NT2/D1 (cell line): ENCODE measurements at regions not wholly inside any gene's neighbourhood (a gene's known extent, or its start where the extent isn't known, plus 50 kb on each side); places are given as distances from the start of the nearest gene placed in this dataset.

Experiments
- DNase-seq: peaks from one replicate; pipeline ENCODE4 v3.0.0-alpha.2; 2011; ENCODE audit warnings: low read depth, low spot score
- H3K27me3 ChIP-seq: 2 replicates; pipeline ENCODE4 v1.6.0; 2011; ENCODE audit warnings: mild to moderate bottlenecking; ENCODE audit not compliant: insufficient read length, insufficient read depth
- H3K36me3 ChIP-seq: 2 replicates; pipeline ENCODE4 v1.6.1; 2011; ENCODE audit warnings: mild to moderate bottlenecking, low read length, mixed read lengths; ENCODE audit not compliant: insufficient read depth, insufficient read length
- H3K4me1 ChIP-seq: 2 replicates; pipeline ENCODE4 v1.5.1; 2011; ENCODE audit not compliant: insufficient read depth, insufficient read length
- H3K4me3 ChIP-seq: 2 replicates; pipeline ENCODE4 v1.5.1; 2011; ENCODE audit warnings: low read depth; ENCODE audit not compliant: insufficient read length
- H3K9ac ChIP-seq: 2 replicates; pipeline ENCODE4 v1.6.0; 2011; ENCODE audit warnings: low read depth; ENCODE audit not compliant: insufficient read length
- H3K9me3 ChIP-seq: 2 replicates; pipeline ENCODE4 v1.5.1; 2011; ENCODE audit warnings: mild to moderate bottlenecking, low read length; ENCODE audit not compliant: insufficient read depth
- SUZ12 ChIP-seq: IDR thresholded peaks from 2 replicates; pipeline ENCODE4 v1.6.1; 2011; ENCODE audit not compliant: insufficient read length, insufficient read depth; ENCODE audit errors: extremely low read depth
- YY1 ChIP-seq: IDR thresholded peaks from 2 replicates; pipeline ENCODE4 v1.6.1; 2011; ENCODE audit not compliant: insufficient read length, insufficient read depth
- ZNF274 ChIP-seq: IDR thresholded peaks from 2 replicates; pipeline ENCODE4 v1.6.1; 2011; ENCODE audit warnings: mild to moderate bottlenecking, low read depth, low read length

DNA sequence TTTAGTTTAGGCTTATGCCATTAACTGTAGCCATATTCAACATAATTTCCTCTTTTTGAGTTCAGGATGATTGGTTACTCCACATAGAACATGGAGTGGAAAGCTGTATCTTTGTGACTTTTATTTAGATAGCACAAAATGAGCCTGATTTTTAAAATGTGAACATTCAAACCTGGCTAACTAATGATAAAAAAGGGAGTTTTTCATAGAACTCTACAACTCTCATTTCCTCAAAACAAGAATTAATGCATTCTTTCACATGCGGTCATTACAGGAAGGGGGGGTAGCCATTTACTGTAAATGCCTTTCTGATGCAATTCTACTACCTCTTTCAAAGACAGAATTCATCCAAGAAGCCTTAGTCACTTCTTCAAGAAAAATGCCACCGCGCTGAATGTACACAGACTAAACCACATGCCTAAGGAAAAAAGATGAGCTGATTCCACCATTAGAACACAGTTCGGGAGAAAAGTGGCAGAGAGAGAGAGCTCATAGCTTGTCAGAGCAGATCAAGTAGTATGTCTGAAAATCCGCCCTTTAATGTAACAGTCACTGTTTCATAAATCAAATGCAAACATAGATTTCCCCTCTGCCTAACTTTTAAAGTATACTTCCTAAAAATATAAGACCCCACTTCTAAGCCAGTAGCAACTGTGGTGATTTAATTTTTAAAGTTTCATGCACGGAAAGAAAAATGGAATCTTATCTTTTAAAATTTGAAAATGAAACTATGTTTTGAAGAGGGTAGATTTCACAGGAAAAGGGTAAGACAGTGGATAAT lies 226.4 kb upstream of the KLF14 start:
- DNase-seq = no peak
- Histone ChIP-seq H3K4me3 (no peak overlapping the region), H3K9ac (no peak overlapping the region), H3K27me3 (no peaks in the 10 kb centered on the region), H3K36me3 (no peaks in the 10 kb centered on the region), H3K4me1 (no peaks in the 10 kb centered on the region), H3K9me3 (peaks cover 9% of the 10 kb centered on the region; the same call in 1 of the 2 replicates)
- no peak for TF ChIP-seq ZNF274

DNA sequence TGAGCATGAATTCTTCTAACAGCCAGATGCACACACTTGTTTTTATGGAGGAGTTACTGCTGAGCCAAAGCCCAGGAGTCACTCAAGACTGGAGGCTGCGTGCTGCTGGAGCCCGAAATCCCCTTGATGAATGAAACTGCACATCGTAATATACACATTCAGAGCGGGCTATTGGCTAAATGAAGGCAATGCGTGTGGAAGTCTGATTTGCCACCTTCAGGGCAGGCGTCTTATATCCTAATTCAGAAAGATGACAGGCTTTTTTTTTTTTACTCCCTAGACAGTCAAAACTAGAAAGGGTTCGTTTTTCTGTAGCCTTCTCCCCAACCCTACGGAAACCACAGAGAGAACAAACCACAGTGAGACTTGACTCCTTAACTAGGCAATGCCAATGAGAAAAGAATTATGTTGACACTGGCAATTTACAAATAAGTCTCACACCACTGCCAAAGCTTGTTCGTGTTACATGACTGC lies 227.2 kb upstream of the KLF14 start:
- Histone ChIP-seq H3K9me3 (peaks cover 9% of the 10 kb centered on the region; the same call in 1 of the 2 replicates), H3K9ac (no peak overlapping the region), H3K4me3 (no peak overlapping the region), H3K36me3 (no peaks in the 10 kb centered on the region), H3K4me1 (no peaks in the 10 kb centered on the region), H3K27me3 (no peaks in the 10 kb centered on the region)
- DNase-seq = no peak
- no peak for TF ChIP-seq YY1
- TF ChIP-seq SUZ12 = no peak
- TF ChIP-seq ZNF274 = no peak

DNA sequence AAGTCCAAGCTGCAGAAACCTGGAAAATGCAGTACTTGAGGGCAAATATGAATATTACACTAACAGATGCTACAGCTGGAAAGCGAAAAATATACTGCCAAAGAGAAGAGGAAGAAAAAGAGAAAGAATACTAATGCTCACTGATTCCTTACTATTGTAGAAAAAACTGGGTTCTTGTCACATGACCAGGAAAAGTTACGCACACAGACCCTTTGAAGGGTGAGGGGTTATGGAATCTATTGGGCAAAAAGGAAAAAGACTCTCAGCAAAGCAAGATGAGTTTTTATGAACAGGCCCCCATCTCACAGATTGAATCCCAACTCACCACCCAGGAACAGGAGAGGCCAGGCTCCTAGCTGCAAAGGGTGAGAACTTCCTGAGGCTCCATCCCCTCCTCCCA lies 228.1 kb upstream of the KLF14 start:
- Histone ChIP-seq H3K9me3 (peaks cover 9% of the 10 kb centered on the region; the same call in 1 of the 2 replicates), H3K9ac (no peak overlapping the region), H3K4me1 (no peaks in the 10 kb centered on the region), H3K27me3 (no peaks in the 10 kb centered on the region), H3K36me3 (peaks cover 5% of the 10 kb centered on the region), H3K4me3 (no peak overlapping the region)
- TF ChIP-seq YY1 = no peak
- no peak for TF ChIP-seq ZNF274
- no peak for TF ChIP-seq SUZ12
- DNase-seq = no peak

DNA sequence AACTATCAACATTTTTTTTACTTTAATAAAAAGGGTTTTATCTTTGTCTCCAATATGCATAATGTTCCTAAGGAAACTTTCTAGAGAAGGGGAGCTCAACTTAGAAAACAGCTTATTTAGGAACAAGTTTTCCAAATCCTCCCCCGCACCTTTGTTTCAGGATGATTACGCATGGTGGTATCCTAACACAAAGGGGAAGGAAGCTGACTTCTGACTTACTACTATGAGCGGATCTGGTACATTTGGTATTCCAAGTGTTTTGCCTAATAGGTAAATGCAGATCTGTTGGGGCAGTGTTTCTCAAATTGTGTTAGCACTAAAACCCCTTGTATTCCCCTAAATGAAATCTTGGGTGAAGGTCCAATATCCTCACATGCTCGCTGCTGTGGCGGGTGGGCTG lies 229.3 kb upstream of the KLF14 start:
- no peak for TF ChIP-seq YY1
- no peak for TF ChIP-seq SUZ12
- TF ChIP-seq ZNF274 = no peak
- H3K9ac ChIP-seq = no peak overlapping the region
- H3K36me3 ChIP-seq = peaks cover 5% of the 10 kb centered on the region

DNA sequence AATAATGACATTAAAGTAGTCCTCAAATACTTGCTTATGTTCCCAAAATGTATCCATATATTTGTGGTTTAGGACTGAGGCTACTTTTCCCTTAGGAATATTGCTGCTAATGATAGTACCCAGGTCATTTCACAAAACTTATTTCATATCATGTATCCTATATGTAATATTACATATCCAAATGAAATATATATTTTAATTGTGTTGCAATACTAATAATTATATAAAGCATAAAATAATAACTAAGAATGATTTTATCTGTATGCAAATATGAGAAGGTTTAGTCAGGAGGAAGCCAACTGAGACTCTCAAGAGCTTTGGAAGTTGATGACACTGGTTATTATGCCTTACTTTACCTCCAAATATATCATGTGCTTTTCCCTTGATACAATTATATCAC lies 231.5 kb upstream of the KLF14 start:
- Histone ChIP-seq H3K4me1 (no peaks in the 10 kb centered on the region), H3K36me3 (peaks cover 5% of the 10 kb centered on the region), H3K9ac (no peak overlapping the region), H3K27me3 (no peaks in the 10 kb centered on the region), H3K9me3 (0 out of 2 replicates have a peak, but pooled peaks cover under 1% of the 10 kb centered on the region), H3K4me3 (no peak overlapping the region)
- no peak for DNase-seq
- TF ChIP-seq YY1 (no peak), SUZ12 (no peak), ZNF274 (no peak)

More for the DNA sequence above, 229.3 kb upstream of the KLF14 start:
- Histone ChIP-seq H3K9me3 (peaks cover 9% of the 10 kb centered on the region; the same call in 1 of the 2 replicates), H3K27me3 (no peaks in the 10 kb centered on the region), H3K4me1 (no peaks in the 10 kb centered on the region), H3K4me3 (no peak overlapping the region)
- DNase-seq = no peak

DNA sequence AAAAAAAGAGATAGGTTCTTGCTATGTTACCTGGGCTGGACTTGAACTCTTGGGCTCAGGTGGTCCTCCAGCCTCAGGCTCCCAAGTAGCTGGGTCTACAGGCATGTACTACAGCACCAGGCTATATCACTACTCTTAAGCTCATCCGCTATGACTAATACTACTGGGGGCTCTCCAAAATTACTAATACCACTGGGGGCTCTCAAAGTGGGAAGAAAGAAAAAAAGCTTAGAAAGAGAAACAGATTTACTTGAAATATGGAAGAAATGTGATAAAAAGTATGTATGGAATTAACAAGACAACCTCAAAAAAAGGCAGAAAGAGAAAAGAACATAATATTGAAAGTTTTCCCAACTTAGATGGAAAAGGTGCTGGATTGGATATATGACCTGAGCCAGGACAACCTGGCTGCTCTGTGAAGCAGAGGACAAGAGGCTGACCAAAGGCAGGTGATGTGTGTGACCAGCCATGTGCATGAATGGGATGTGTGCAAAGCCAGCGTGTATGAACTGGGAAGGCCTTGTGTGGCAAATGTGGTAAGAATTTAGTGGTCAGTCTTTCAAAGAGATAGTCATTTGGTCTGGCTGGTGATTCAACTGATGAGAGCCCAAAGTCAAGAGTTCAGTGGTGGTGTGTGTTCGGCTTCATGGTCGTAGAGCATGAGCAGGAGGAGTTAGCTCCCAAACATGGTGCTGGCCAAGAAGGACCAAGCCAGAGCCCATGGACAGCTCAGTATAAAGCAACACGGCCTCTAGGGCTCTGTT lies 232.4 kb upstream of the KLF14 start:
- no peak for DNase-seq
- TF ChIP-seq YY1 = no peak
- TF ChIP-seq SUZ12 = no peak
- TF ChIP-seq ZNF274 = no peak
- H3K4me3 ChIP-seq = no peak overlapping the region
- H3K27me3 ChIP-seq = no peaks in the 10 kb centered on the region
- no peaks in the 10 kb centered on the region for H3K9me3 ChIP-seq
- no peak overlapping the region for H3K9ac ChIP-seq
- peaks cover 5% of the 10 kb centered on the region for H3K36me3 ChIP-seq
- no peaks in the 10 kb centered on the region for H3K4me1 ChIP-seq

DNA sequence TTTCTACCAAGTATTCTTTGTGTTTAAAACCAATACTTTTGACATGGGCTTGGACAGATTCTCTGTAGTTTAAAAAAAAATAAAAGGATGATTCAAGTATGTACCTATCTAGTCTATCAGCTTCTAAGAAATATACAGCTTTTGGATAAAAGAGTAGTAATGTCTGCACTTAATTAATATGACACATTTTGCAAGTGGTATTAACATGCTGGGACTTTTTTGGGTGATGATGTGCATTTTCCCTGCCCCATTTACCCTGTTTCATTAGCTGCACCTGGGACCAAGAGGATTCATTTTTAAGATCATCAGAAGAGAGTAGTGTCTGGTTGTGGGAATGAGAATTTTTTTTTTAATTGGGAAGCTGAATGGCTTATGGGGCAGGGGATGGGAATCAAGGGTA lies 236.2 kb upstream of the KLF14 start:
- Histone ChIP-seq H3K27me3 (no peaks in the 10 kb centered on the region), H3K4me1 (no peaks in the 10 kb centered on the region), H3K9me3 (peaks cover 9% of the 10 kb centered on the region; the same call in 1 of the 2 replicates), H3K4me3 (no peak overlapping the region), H3K36me3 (peaks cover 5% of the 10 kb centered on the region), H3K9ac (no peak overlapping the region)
- DNase-seq = no peak
- no peak for TF ChIP-seq SUZ12
- TF ChIP-seq ZNF274 = no peak
- no peak for TF ChIP-seq YY1
